ENCODE measurements at regions not wholly inside any gene's neighbourhood (a gene's known extent, or its start where the extent isn't known, plus 50 kb on each side); places are given as distances from the start of the nearest gene placed in this dataset.
"Not testable (repeated sequence)": the region's sequence is repeated elsewhere in the genome, so short reads cannot be mapped to it uniquely, and the experiment has no call there.

DNA sequence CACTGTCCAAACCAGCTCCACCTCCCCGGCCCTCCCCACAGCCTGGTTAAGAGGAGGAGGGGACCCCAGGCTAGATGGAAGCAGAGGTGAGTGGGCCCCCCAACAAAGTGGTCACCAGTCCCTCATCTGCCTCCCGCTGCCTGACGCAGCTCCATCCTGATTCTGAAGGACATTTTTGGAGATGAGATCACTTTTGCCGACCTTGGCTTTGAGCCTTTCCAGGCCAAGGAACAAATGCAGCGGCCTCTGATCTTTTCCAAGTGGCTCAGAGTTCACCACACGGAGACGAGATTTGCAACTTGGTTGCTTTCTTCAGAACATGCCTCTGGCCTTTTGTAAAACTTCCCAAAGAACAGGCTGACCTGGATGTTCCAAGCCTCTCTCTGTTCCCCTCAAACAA, 223.1 kb downstream of the NPHP4 start:
- H3K27me3 ChIP-seq (ENCODE audit: control insufficient read depth in 3 of 3, insufficient read depth in 3 of 3, low read length in 3 of 3), result peaks cover 21 to 46% (median 40%) of the 10 kb centered on the region in 3 donors
- H3K27ac ChIP-seq (ENCODE audit: low read depth, low read length), result no peak overlapping the region
- no peak overlapping the region for H3K4me3 ChIP-seq (ENCODE audit: low read length in 3 of 3)
- peak overlapping the region in 1 of 3 donors; percentile 16 for H3K9ac ChIP-seq (ENCODE audit: low read depth in 1 of 3, low read length in 3 of 3)
- H3K9me3 ChIP-seq (ENCODE audit: control insufficient read depth in 3 of 3, low read length in 3 of 3), result no peaks in the 10 kb centered on the region
- H3K4me1 ChIP-seq (ENCODE audit: control insufficient read depth in 3 of 3, insufficient read depth in 3 of 3, low read length in 3 of 3), result peaks cover 3 to 21% (median 10%) of the 10 kb centered on the region in 3 donors
- H3K36me3 ChIP-seq (ENCODE audit: control insufficient read depth in 3 of 3, insufficient read depth in 3 of 3, low read length in 3 of 3), result no peaks in the 10 kb centered on the region

DNA sequence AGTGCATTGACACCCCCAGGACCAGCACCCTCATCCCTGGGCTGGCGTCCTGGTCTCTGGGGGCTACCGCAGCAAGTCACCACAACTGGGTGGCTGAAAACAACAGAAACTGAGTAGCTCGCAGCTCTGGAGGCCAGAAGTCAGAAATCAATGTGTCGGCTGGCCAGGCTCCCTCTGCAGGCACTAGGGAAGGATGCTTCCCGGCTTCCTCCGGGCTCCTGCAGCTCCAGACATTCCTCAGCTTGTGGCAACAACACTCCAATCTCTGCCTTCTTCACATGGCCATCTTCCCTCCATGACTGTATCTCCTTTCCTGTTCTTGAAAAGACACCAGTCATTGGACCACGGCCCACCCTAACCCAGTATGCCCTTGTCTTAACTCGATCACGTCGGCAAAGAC, 224.2 kb downstream of the NPHP4 start:
- Histone ChIP-seq H3K9me3 (ENCODE audit: control insufficient read depth in 3 of 3, low read length in 3 of 3) (peaks cover 2 to 3% (median 2%) of the 10 kb centered on the region in 3 donors), H3K9ac (ENCODE audit: low read depth in 1 of 3, low read length in 3 of 3) (no peak overlapping the region), H3K4me1 (ENCODE audit: control insufficient read depth in 3 of 3, insufficient read depth in 3 of 3, low read length in 3 of 3) (peaks cover 3 to 21% (median 10%) of the 10 kb centered on the region in 3 donors), H3K27me3 (ENCODE audit: control insufficient read depth in 3 of 3, insufficient read depth in 3 of 3, low read length in 3 of 3) (peaks cover 21 to 49% (median 46%) of the 10 kb centered on the region in 3 donors), H3K36me3 (ENCODE audit: control insufficient read depth in 3 of 3, insufficient read depth in 3 of 3, low read length in 3 of 3) (no peaks in the 10 kb centered on the region), H3K4me3 (ENCODE audit: low read length in 3 of 3) (no peak overlapping the region), H3K27ac (ENCODE audit: low read depth, low read length) (no peak overlapping the region)

DNA sequence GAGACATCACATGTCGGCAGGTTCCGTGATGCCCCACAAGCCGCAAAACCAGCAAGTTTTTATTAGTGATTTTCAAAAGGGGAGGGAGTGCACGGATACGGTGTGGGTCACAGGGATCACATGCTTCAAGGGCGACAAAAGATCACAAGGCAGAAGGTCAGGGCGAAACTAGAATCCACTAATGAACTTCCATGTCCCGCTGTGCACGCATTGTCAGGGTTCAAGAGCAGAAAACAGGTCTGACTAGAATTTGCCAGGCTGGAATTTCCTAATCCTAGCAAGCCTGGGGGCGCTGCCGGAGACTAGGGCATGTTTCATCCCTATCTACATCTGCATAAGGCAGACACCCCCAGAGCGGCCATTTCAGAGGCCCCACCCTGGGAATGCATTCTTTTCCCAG, 225.2 kb downstream of the NPHP4 start:
- H3K9me3 ChIP-seq (ENCODE audit: control insufficient read depth in 3 of 3, low read length in 3 of 3); H3K9ac ChIP-seq (ENCODE audit: low read depth in 1 of 3, low read length in 3 of 3); H3K4me3 ChIP-seq (ENCODE audit: low read length in 3 of 3); H3K27ac ChIP-seq (ENCODE audit: low read depth, low read length); H3K36me3 ChIP-seq (ENCODE audit: control insufficient read depth in 3 of 3, insufficient read depth in 3 of 3, low read length in 3 of 3): not testable (repeated sequence)
- H3K27me3 ChIP-seq (ENCODE audit: control insufficient read depth in 3 of 3, insufficient read depth in 3 of 3, low read length in 3 of 3), result peaks cover 15 to 49% (median 41%) of the 10 kb centered on the region in 3 donors
- peaks cover 3 to 21% (median 10%) of the 10 kb centered on the region in 3 donors for H3K4me1 ChIP-seq (ENCODE audit: control insufficient read depth in 3 of 3, insufficient read depth in 3 of 3, low read length in 3 of 3)

DNA sequence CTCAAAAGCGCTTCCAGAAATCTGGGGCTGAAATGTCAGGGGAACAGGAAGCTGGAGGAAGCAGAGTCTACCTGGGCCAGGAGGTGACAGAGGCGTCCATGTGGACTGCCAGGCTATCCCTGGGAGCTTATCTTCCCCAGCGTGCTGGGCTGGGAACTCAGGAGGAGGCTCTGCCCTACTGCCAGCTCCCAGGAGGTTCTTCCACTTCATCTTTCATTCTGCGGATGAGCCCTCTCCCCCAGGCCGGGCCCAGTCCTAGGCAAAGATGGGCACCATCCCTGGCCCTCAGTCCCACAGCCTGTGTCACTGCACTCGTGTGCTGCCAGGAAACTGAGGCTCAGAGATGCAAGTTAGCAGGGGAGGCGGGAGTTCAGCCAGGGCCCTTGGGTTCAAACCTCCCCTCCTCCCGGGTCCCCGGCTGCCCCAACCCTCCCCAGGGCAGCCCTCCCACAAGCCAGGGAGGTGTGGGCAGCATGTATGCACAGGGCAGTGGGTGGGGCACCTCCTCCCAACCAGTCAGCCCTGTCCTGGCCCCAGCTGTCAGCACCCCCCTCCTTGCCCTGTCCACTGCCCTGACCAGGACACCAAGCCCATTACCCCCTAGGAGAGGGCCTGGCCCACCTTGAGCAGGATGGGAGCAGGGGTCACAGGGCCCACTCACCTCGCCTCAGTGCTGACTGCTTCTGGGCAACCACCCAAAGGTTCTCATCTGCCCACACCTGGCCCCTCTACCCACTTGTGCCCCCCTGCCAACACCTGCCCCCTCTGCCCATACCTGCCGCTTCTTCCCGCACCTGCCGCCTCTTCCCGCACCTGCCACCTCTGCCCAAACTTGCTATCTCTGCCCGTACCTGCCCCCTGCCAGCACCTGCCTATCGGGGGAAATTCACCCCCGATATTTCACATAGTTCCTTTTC, 226.0 kb downstream of the NPHP4 start:
- H3K27ac ChIP-seq (ENCODE audit: low read depth, low read length), result no peak overlapping the region
- H3K9ac ChIP-seq (ENCODE audit: low read depth in 1 of 3, low read length in 3 of 3), result no peak overlapping the region
- peaks cover 10 to 44% (median 38%) of the 10 kb centered on the region in 3 donors for H3K27me3 ChIP-seq (ENCODE audit: control insufficient read depth in 3 of 3, insufficient read depth in 3 of 3, low read length in 3 of 3)
- H3K4me3 ChIP-seq (ENCODE audit: low read length in 3 of 3), result no peak overlapping the region
- no peaks in the 10 kb centered on the region for H3K36me3 ChIP-seq (ENCODE audit: control insufficient read depth in 3 of 3, insufficient read depth in 3 of 3, low read length in 3 of 3)
- H3K4me1 ChIP-seq (ENCODE audit: control insufficient read depth in 3 of 3, insufficient read depth in 3 of 3, low read length in 3 of 3), result peaks cover 3 to 21% (median 10%) of the 10 kb centered on the region in 3 donors
- peaks cover 2 to 4% (median 3%) of the 10 kb centered on the region in 3 donors for H3K9me3 ChIP-seq (ENCODE audit: control insufficient read depth in 3 of 3, low read length in 3 of 3)

DNA sequence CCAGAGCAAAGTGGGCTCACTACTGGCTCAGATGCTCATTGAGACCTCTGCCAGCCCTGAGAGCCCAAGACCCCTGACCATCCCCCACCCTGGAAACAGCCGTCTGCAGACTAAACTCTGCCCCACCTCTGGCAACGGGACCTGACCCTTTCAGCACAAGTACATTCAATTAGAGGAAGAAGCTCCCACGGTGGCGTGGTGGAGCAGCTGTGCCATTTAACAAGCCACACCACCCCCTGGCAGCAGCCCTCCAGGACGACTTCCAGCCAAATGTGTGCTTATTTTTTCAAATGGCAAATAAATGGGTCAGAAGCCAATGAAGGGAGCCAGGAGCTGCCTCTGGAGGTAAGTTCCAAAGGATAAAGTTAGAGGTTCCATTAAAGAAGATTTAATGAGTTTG, 226.7 kb downstream of the NPHP4 start:
- Histone ChIP-seq H3K9ac (ENCODE audit: low read depth in 1 of 3, low read length in 3 of 3) (no peak overlapping the region), H3K27ac (ENCODE audit: low read depth, low read length) (no peak overlapping the region), H3K4me3 (ENCODE audit: low read length in 3 of 3) (no peak overlapping the region), H3K4me1 (ENCODE audit: control insufficient read depth in 3 of 3, insufficient read depth in 3 of 3, low read length in 3 of 3) (peaks cover 0 to 18% (median 6%) of the 10 kb centered on the region in 3 donors), H3K27me3 (ENCODE audit: control insufficient read depth in 3 of 3, insufficient read depth in 3 of 3, low read length in 3 of 3) (peaks cover 10 to 37% (median 32%) of the 10 kb centered on the region in 3 donors), H3K36me3 (ENCODE audit: control insufficient read depth in 3 of 3, insufficient read depth in 3 of 3, low read length in 3 of 3) (no peaks in the 10 kb centered on the region), H3K9me3 (ENCODE audit: control insufficient read depth in 3 of 3, low read length in 3 of 3) (peaks cover 2 to 4% (median 3%) of the 10 kb centered on the region in 3 donors)

DNA sequence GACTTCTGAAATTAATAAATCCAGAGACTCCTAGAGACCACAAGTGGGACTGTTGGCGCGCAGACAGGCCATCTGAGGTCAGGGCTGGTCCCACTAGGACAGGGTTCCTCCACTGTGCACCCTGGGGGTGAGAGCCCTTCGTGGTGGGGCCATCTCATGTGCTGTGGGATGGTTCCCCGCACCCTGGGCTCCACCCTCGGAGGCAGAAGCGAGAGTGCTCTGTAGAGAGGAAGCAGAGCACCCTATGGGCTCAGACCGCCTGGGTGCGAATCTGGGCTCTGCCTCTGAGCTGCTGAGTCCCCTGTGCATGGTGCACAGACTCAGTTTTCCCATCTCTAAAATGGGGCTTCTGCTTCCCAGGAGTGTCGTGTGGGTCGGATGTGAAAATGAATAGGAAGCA, 227.3 kb downstream of the NPHP4 start:
- H3K27ac ChIP-seq (ENCODE audit: low read depth, low read length), result no peak overlapping the region

DNA sequence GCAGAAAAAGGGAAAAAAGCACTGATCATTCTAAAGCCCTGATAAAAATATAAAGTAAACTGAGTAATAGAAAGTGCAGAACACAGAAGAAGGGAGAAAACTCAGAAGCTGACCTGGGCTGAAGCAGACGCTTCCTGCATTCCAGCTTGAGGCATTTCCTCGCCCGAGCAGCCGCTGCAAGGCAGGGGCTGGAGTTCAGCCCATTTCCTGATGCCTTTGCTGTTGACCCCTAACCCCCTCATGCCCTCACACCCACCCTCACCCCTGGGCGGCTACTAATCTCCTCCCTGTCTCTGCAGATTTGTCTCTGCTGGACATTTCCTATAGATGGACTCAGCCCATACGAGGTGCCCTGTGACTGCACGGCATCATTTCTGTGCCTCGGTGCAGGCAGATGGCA, 227.8 kb downstream of the NPHP4 start:
- Histone ChIP-seq H3K4me3 (ENCODE audit: low read length in 3 of 3) (no peak overlapping the region), H3K27me3 (ENCODE audit: control insufficient read depth in 3 of 3, insufficient read depth in 3 of 3, low read length in 3 of 3) (peaks cover 10 to 37% (median 34%) of the 10 kb centered on the region in 3 donors), H3K36me3 (ENCODE audit: control insufficient read depth in 3 of 3, insufficient read depth in 3 of 3, low read length in 3 of 3) (no peaks in the 10 kb centered on the region), H3K27ac (ENCODE audit: low read depth, low read length) (no peak overlapping the region), H3K4me1 (ENCODE audit: control insufficient read depth in 3 of 3, insufficient read depth in 3 of 3, low read length in 3 of 3) (peaks cover 0 to 11% (median 6%) of the 10 kb centered on the region in 3 donors), H3K9me3 (ENCODE audit: control insufficient read depth in 3 of 3, low read length in 3 of 3) (peaks cover 2 to 4% (median 3%) of the 10 kb centered on the region in 3 donors), H3K9ac (ENCODE audit: low read depth in 1 of 3, low read length in 3 of 3) (no peak overlapping the region)

More for the DNA sequence above, 227.3 kb downstream of the NPHP4 start:
- Histone ChIP-seq H3K9me3 (ENCODE audit: control insufficient read depth in 3 of 3, low read length in 3 of 3) (peaks cover 2 to 4% (median 3%) of the 10 kb centered on the region in 3 donors), H3K36me3 (ENCODE audit: control insufficient read depth in 3 of 3, insufficient read depth in 3 of 3, low read length in 3 of 3) (no peaks in the 10 kb centered on the region), H3K9ac (ENCODE audit: low read depth in 1 of 3, low read length in 3 of 3) (no peak overlapping the region), H3K4me1 (ENCODE audit: control insufficient read depth in 3 of 3, insufficient read depth in 3 of 3, low read length in 3 of 3) (peaks cover 0 to 16% (median 6%) of the 10 kb centered on the region in 3 donors), H3K4me3 (ENCODE audit: low read length in 3 of 3) (no peak overlapping the region), H3K27me3 (ENCODE audit: control insufficient read depth in 3 of 3, insufficient read depth in 3 of 3, low read length in 3 of 3) (peaks cover 10 to 37% (median 32%) of the 10 kb centered on the region in 3 donors)

DNA sequence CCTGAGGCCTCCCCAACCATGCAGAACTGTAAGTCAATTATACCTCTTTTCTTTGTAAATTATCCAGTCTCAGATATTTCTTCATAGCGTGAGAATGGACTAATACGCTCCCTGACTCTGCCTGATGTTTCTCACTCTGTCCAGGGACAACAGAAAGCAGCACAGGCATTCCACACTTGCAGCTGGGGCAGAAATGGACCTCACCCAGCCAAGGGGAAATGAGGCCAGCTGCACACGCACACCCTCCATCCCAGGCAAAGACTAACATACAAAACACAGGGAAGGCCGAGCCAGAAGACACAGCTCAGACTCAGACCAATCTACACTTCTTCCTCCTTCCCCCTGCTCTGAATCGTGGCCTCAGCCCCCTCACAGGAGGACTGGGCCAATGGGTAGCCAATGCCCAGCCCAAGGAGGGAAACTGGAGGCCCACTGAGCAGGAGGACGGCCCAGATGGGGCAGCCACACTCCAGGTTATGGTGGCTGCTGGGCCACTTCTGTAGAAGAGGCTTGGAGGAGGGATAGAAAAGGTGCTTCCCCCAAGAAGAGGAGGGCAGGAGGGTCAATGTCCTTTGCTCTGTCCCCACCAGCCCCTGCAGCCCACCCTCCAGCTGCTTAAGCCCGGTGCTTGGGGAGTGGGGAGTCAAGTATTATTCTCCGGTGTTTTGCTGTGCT, 228.4 kb downstream of the NPHP4 start:
- H3K27ac ChIP-seq (ENCODE audit: low read depth, low read length), result no peak overlapping the region
- H3K4me1 ChIP-seq (ENCODE audit: control insufficient read depth in 3 of 3, insufficient read depth in 3 of 3, low read length in 3 of 3), result peaks cover 0 to 6% (median 5%) of the 10 kb centered on the region in 3 donors
- no peak overlapping the region for H3K9ac ChIP-seq (ENCODE audit: low read depth in 1 of 3, low read length in 3 of 3)
- peaks cover 2 to 4% (median 3%) of the 10 kb centered on the region in 3 donors for H3K9me3 ChIP-seq (ENCODE audit: control insufficient read depth in 3 of 3, low read length in 3 of 3)
- H3K27me3 ChIP-seq (ENCODE audit: control insufficient read depth in 3 of 3, insufficient read depth in 3 of 3, low read length in 3 of 3), result peaks cover 10 to 39% (median 34%) of the 10 kb centered on the region in 3 donors
- H3K36me3 ChIP-seq (ENCODE audit: control insufficient read depth in 3 of 3, insufficient read depth in 3 of 3, low read length in 3 of 3), result no peaks in the 10 kb centered on the region
- H3K4me3 ChIP-seq (ENCODE audit: low read length in 3 of 3), result no peak overlapping the region

DNA sequence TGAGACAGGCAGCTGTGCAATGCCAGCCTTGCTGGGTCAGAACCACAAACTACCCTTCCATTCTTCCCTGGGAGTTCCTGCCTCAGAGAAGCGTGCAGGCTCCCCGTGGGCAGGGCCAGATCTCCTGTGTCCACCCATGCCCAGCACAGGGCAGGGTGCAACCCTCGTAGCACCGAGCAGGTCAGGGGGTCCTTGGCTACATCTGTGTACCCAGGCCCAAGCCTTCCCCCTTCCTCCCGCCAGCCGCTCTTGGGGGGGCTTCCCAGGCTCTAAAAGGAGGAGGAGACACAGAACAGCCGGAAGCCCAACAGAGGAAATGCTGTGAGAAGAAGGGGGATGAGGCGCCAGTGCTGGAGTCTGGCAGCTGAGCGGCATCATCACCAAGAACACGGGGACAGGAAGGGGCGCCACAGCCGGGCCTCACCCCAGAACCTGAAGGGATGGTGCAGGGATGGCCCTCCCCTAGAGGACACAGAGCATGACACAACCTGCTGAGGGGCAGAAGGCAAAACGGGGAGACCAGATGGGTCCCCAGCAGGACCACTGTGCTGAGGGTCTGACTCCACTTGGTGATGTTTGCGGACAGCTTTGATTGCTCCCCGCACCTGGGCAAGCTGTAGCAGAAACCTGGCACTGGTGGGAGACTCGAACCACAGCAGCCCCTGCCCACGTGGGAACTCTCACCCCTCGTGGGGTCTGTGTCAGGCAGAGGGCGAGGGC, 233.2 kb downstream of the NPHP4 start:
- Histone ChIP-seq H3K9me3 (ENCODE audit: control insufficient read depth in 3 of 3, low read length in 3 of 3) (peaks cover 2 to 3% (median 3%) of the 10 kb centered on the region in 3 donors), H3K9ac (ENCODE audit: low read depth in 1 of 3, low read length in 3 of 3) (no peak overlapping the region), H3K27ac (ENCODE audit: low read depth, low read length) (no peak overlapping the region), H3K36me3 (ENCODE audit: control insufficient read depth in 3 of 3, insufficient read depth in 3 of 3, low read length in 3 of 3) (no peaks in the 10 kb centered on the region), H3K4me3 (ENCODE audit: low read length in 3 of 3) (no peak overlapping the region), H3K4me1 (ENCODE audit: control insufficient read depth in 3 of 3, insufficient read depth in 3 of 3, low read length in 3 of 3) (no peaks in the 10 kb centered on the region), H3K27me3 (ENCODE audit: control insufficient read depth in 3 of 3, insufficient read depth in 3 of 3, low read length in 3 of 3) (peaks cover 0 to 31% (median 7%) of the 10 kb centered on the region in 3 donors)
